ENCODE measurements at regions not wholly inside any gene's neighbourhood (a gene's known extent, or its start where the extent isn't known, plus 50 kb on each side); places are given as distances from the start of the nearest gene placed in this dataset.

DNA sequence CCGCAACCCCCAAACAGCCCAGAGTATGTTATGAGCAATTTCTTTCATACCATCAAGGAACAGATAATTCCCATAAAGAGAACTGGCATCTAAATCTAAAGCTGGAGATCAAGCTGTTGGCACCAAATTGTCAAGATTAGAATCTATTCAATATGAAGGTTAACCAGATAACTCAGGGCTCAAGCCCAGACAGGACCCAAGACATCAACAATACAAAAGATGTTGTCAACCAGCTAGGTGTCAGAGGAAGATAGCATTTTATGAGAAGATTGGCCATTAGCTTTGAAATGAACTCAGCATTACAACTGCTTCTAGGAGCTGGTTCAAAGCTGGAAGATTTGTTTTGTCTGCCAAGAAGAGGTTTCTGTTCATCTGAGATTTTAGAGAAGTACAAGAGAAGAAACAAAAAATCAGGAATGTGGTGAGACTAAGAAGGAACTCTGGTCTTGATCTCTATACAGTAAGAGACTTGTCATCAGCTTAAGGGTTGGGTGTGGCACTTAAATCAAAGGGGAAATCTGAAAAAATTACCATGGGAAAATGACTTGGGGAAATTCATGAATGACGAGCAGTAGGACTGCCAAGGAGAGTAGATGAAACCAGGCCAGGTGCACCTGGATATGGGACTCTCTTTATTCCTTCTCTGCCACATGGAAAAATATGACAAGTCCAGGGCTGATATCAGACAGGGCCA lies 64.2 kb upstream of the COX10 start (continued):
- no peak for TF ChIP-seq CTBP2 (IDR thresholded peaks at IDR 0.05; ENCODE audit: borderline replicate concordance, insufficient read depth, insufficient read length, low read length)

Measured in H1 (cell line).